Stimulated activated CD4-positive, alpha-beta T cell treated with anti-CD3 and anti-CD28 coated beads, TNF-alpha, amount 100 ng/mL, for 48 hours (primary cell): ENCODE measurements at regions not wholly inside any gene's neighbourhood (a gene's known extent, or its start where the extent isn't known, plus 50 kb on each side); places are given as distances from the start of the nearest gene placed in this dataset.
"Not testable (repeated sequence)": the region's sequence is repeated elsewhere in the genome, so short reads cannot be mapped to it uniquely, and the experiment has no call there.

Experiments
- DNase-seq, 3 donors: peaks; one replicate each; pipeline ENCODE4 v3.0.0-alpha.2; 2020; ENCODE audit warnings: low read depth in 3 of 3

GRCh38 chr10:81104494-81104893, 566.8 kb downstream of the SH2D4B start:
- DNase-seq = no peak

- DNase-seq = no peak
Measured at GRCh38 chr10:81108516-81109199, 571.0 kb downstream of the SH2D4B start.

- DNase-seq = no peak
Measured at GRCh38 chr10:81109200-81109752, 571.6 kb downstream of the SH2D4B start.

GRCh38 chr10:81116201-81116600, 578.5 kb downstream of the SH2D4B start:
- no peak for DNase-seq

- DNase-seq = no peak
Measured at GRCh38 chr10:81116990-81117389, 579.3 kb downstream of the SH2D4B start.

GRCh38 chr10:81127931-81128330, 590.2 kb downstream of the SH2D4B start:
- no peak for DNase-seq

GRCh38 chr10:81130014-81130413, 592.3 kb downstream of the SH2D4B start:
- no peak for DNase-seq

- no peak for DNase-seq
Measured at GRCh38 chr10:81135851-81136250, 598.1 kb downstream of the SH2D4B start.

GRCh38 chr10:81136261-81136660, 598.6 kb downstream of the SH2D4B start:
- no peak for DNase-seq

GRCh38 chr10:81145975-81146374, 608.3 kb downstream of the SH2D4B start:
- no peak for DNase-seq

GRCh38 chr10:81146436-81146835, 608.7 kb downstream of the SH2D4B start:
- no peak for DNase-seq

GRCh38 chr10:81152656-81153055, 615.0 kb downstream of the SH2D4B start:
- no peak for DNase-seq

GRCh38 chr10:81157681-81158080, 620.0 kb downstream of the SH2D4B start:
- no peak for DNase-seq

GRCh38 chr10:81177651-81178244, 640.0 kb downstream of the SH2D4B start:
- DNase-seq = no peak

GRCh38 chr10:81179324-81179723, 641.6 kb downstream of the SH2D4B start:
- no peak for DNase-seq

- no peak for DNase-seq
Measured at GRCh38 chr10:81179805-81180452, 642.2 kb downstream of the SH2D4B start.

- no peak for DNase-seq
Measured at GRCh38 chr10:81182296-81182695, 644.6 kb downstream of the SH2D4B start.

GRCh38 chr10:81192221-81192788, 654.6 kb downstream of the SH2D4B start:
- DNase-seq = no peak

- DNase-seq = no peak
Measured at GRCh38 chr10:81200801-81201200, 663.1 kb downstream of the SH2D4B start.

GRCh38 chr10:81207359-81207758, 667.6 kb upstream of the NRG3 start:
- DNase-seq = not testable (repeated sequence)

GRCh38 chr10:81213370-81213769, 661.6 kb upstream of the NRG3 start:
- no peak for DNase-seq

GRCh38 chr10:81215498-81215897, 659.5 kb upstream of the NRG3 start:
- DNase-seq = no peak

- no peak for DNase-seq
Measured at GRCh38 chr10:81216949-81217348, 658.0 kb upstream of the NRG3 start.
